ENCODE measurements at regions not wholly inside any gene's neighbourhood (a gene's known extent, or its start where the extent isn't known, plus 50 kb on each side); places are given as distances from the start of the nearest gene placed in this dataset.

DNA sequence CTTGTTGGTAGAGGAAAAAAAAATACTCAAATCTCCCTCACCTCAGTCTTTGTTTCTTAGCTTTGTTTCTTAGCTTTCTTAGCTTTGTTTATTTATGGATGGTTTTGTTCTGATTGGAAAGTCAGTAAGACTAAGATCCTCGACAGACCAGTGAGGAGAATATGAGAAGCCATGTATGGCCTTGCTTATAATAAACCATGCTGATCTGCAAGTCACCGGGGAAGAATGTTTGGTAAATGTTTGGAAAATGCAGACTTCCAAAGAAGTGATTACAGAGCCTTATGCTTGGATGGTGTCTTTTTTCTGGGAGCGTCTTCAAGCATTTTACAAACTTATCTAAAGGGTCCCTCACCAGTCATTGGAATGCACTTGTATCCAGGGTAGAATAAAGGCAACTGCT lies 90.1 kb upstream of the NOCT start:
- DNase-seq (ENCODE audit: low read depth), result no peak

GRCh38 chr4:138919094-138919936 lies 96.3 kb upstream of the NOCT start:
- peak; percentile 16 for DNase-seq (ENCODE audit: low read depth)

DNA sequence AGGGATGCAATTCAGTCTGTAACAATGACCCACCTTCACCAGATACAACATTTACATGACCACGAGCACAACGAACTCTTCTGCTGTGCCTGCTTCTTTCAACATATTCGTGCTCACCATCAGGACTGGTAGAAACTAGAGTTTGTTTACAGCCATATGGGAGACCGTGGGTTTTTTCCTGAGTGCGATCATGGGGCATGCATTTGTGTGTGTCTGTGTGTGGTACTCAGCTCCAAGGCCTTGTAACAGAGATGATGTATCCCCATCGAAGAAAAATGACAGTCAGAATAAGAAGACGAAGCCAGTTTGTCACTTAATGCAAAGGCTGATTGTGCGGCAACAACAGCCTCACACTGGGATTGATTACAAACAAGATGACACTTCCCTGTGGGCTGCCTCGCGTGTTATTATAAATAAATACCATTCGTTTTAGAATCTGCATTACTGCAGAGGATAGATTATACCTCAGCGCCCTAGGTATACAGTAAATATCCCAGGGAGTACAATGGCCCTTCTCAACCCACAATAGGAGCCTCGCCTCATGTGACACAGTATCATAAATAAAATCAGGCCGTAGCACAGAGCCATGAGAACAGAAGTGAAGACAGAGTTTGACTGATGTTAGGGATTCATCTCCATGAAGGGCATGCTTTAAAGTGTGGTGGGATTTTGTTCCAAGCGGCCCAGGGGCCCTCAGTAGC lies 97.3 kb upstream of the NOCT start:
- DNase-seq (ENCODE audit: low read depth), result no peak

- DNase-seq (ENCODE audit: low read depth), result no peak
Measured at GRCh38 chr4:138916763-138917162, 98.8 kb upstream of the NOCT start.

GRCh38 chr4:138915756-138916155 lies 99.8 kb upstream of the NOCT start:
- no peak for DNase-seq (ENCODE audit: low read depth)

GRCh38 chr4:138912704-138913340 lies 102.8 kb upstream of the NOCT start:
- no peak for DNase-seq (ENCODE audit: low read depth)

- no peak for DNase-seq (ENCODE audit: low read depth)
Measured at GRCh38 chr4:138911909-138912703, 103.5 kb upstream of the NOCT start.

DNA sequence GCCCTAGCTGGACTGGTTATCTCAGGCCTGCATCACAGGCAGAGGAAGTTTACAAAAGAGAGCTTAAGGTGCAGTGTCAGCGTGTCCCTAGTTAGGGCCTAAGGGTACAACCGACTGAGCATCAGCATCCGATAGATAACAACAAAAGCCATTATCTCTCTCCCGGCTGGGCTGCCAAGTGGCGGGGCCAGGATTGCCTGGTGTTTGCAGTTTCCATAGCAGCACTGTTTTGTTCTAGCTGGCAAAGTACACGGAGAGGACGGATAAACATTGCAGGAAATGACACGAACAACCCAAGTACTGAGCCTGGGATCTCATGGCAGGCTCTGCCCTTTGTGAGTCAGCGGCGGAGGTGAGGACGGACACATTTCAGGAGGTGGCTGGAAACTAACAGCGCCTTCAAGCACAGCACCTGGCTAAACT lies 104.7 kb upstream of the NOCT start:
- DNase-seq (ENCODE audit: low read depth), result no peak

DNA sequence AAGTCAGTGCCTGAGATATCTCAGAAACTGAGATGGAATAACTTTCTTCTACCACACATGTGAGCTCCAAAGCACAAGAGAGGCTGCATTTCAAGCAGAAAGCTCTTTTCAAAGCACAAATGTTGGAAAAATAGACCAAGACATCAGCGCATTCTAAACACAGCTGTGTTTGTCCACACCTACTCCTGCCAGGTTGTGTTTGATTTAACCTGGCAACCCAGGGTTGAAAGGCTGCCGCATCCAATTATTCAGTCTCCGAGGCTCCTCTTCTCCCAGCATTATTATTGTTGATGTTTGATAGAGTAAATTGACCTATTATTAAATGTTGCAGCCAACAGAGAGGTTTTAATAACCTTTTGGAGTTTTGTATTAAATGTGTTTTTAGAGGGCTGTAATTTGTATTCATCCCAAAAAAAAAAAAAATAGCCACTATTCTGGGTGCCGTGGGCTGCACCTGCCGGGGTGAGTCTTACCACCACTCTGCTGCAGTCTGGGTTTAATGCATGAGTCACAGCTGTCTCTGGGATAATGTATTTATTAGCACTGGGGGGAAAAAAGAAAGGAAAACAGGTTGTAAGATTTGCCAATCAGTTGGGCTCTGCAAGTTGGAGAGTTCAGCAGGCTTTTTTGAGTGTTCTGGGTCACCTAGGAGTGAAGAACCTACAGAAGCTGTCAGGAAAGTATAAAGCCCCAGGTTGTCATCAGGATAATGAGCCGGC lies 105.2 kb upstream of the NOCT start:
- DNase-seq (ENCODE audit: low read depth), result no peak

DNA sequence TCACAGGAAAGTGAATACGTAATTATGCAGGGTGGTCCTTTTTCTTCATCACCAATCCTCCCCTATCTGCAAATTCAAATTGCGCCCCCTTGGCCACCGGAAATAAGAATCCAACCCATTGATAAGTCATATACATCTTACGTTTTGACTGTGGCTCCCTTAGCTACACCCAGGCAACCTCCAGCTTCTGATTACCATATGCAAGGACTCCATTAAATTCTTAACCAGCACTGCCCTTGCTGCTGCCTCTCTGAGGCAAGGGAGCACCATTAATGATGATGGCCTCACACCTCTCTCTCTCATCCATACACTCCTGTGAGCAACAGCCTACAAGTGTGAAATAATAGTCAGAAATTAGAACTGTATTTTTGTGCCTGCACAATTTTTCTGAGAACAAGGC lies 106.0 kb upstream of the NOCT start:
- no peak for DNase-seq (ENCODE audit: low read depth)

DNA sequence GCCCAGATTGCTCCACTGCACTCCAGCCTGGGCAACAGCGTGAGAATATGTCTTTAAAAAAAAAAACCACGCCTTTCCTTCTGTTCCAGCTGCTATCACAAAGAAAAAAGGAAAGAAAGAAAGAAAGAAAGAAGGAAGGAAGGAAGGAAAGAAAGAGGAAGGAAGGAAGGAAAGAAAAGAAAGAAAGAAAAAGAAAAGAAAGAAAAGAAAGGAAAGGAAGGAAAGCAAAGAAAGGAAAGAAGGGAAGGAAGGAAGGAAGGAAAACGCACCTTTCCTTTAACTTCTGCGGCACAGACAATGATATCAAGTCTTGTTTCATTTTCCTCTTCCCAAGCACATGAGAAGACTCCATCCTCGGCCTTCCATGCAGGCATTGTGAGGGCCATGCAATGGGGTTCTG lies 107.4 kb upstream of the NOCT start:
- DNase-seq (ENCODE audit: low read depth), result no peak

- no peak for DNase-seq (ENCODE audit: low read depth)
Measured at GRCh38 chr4:138907174-138907573, 108.4 kb upstream of the NOCT start.

DNA sequence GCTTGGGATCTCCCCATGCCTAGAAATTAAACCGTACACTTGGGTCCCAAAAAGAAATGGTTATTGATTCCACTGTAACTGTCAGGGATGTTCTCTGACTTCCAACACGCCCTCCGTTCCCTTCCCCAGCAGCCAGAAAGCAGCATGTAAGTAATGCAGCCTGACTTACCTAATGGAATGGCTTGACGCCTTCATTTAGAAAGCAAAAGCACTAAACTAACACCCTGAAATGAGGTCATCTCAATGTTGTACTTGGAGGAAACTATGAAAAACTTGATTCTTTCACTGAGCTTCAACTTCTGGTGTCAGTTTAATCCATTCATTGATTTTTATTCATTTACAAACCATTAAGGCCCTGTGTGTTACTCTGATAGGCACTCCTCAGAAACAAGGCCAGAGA lies 110.8 kb upstream of the NOCT start:
- no peak for DNase-seq (ENCODE audit: low read depth)

DNA sequence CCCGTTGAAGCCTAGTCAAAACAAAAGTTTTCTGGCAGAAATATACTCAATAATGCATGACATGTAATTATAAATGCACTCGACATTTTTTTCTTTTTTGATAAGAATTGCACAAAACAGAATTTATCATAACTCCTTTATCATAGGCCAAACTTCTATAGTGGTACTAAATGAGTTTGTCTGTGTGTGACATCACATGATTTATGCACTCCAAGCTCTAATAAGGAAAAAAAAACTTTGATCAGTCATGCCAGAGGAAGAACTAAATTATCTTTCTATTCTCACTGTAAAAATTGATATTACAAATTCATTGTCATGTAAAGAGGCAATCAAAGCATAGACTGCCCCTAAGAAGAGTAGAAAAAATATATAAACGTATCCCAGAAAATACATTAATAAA lies 112.4 kb upstream of the NOCT start:
- no peak for DNase-seq (ENCODE audit: low read depth)

DNA sequence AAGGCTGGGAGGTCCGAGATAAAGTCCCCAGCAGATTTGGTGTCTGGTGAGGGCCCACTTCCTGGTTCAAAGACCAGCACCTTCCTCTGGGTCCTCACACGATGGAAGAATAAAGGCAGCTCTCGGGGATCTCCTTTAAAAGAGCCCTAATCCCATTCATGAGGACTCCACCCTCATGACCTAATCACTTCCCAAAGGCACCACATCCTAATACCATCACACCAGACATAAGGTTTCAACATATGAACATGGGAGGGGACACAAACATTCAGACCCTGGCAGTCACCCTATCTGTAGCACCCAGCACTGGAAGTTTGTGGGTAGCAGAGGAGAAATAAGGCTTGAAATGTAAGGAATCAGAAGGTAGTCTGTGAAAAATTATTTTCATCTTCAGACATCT lies 112.9 kb upstream of the NOCT start:
- DNase-seq (ENCODE audit: low read depth), result no peak

DNA sequence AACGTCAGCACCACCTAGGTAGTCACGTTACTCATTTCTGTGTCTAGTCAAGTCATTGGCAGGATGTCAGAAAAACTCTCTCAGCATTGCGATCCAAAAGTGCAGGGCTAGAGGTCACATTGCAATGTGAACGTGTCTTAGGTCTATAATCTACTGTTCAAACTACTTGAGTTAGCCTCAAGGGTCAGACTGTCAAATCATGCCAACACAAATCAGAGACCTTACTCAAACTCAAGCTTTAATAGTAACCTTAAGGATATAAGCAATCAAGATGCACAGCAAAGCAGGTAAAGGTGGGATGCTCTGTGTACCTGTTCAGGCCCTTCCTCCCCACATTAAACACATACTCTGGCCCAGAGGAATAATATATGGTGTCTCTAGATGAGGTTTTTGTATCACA lies 114.4 kb upstream of the NOCT start:
- DNase-seq (ENCODE audit: low read depth), result no peak

DNA sequence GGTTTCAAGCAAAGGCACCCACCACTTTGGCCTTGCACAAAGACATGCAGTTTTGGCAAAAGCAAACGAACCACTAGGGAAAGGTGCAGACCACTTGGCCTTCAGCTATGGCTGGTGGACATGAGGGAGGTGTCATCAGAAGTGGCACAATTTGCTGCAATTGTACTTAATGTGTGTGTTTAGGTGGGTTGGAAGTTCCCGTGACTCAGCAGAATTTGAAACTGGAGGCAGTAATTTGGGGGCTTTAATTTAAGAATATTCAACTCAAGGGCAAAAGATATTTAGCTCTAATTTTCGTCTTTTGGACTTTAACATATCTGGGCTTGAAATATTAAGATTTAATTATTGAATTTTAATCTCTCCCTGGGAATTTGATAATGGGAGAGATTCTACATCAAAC lies 115.6 kb upstream of the NOCT start:
- no peak for DNase-seq (ENCODE audit: low read depth)

GRCh38 chr4:138898282-138898681 lies 117.3 kb upstream of the NOCT start:
- no peak for DNase-seq (ENCODE audit: low read depth)

GRCh38 chr4:138897811-138898226 lies 117.8 kb upstream of the NOCT start:
- DNase-seq (ENCODE audit: low read depth), result no peak

GRCh38 chr4:138894709-138895108 lies 120.9 kb upstream of the NOCT start:
- DNase-seq (ENCODE audit: low read depth), result no peak

DNA sequence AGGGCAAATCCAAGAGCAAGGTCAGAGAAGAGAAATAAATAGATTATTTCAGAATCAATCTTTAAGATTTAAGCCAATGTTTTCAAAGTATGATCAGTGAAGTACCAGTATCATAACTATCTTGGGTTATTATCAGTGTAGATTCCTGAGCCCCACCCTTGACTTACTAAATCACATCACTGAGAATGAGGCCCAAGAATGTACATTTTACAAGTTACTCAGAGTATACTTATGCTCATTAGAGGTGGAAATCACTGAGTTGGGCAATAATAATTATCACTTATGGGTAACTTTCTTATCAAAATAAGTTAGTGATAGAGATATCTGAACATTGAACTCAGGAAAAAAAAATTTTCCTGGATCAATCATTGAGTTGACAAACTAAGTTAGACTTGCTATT lies 121.6 kb upstream of the NOCT start:
- DNase-seq (ENCODE audit: low read depth), result no peak
